DOHH2 (cell line): ENCODE measurements at regions not wholly inside any gene's neighbourhood (a gene's known extent, or its start where the extent isn't known, plus 50 kb on each side); places are given as distances from the start of the nearest gene placed in this dataset.

ENCODE experiments used
- H3F3A ChIP-seq: fragments of 200-600 bp; sonication (generic), shearing (Covaris generic); 2 replicates; pipeline ENCODE4 v1.6.0; 2016; ENCODE audit warnings: antibody characterized with exemption, mild to moderate bottlenecking; ENCODE audit not compliant: control insufficient read depth, insufficient read depth
- H3K27ac ChIP-seq: fragments of 200-600 bp; sonication (generic); 2 replicates; pipeline ENCODE4 v1.5.1; 2014; ENCODE audit warnings: low read depth, mild to moderate bottlenecking, low read length, moderate library complexity
- H3K27me3 ChIP-seq: fragments of 200-600 bp; sonication (generic); 2 replicates; pipeline ENCODE4 v1.6.1; 2014; ENCODE audit warnings: mild to moderate bottlenecking, low read length, mixed read lengths; ENCODE audit not compliant: control insufficient read depth
- H3K36me3 ChIP-seq: fragments of 200-600 bp; sonication (generic); 2 replicates; pipeline ENCODE4 v1.6.1; 2014; ENCODE audit warnings: mild to moderate bottlenecking, low read length, moderate library complexity, mixed read lengths; ENCODE audit not compliant: control insufficient read depth
- H3K4me1 ChIP-seq: fragments of 200-600 bp; sonication (generic); 2 replicates; pipeline ENCODE4 v1.6.1; 2014; ENCODE audit warnings: mild to moderate bottlenecking, low read length, mixed read lengths; ENCODE audit not compliant: control insufficient read depth
- H3K4me2 ChIP-seq: fragments of 200-600 bp; sonication (generic); 2 replicates; pipeline ENCODE4 v1.6.0; 2014; ENCODE audit warnings: mild to moderate bottlenecking, low read length, moderate library complexity
- H3K4me3 ChIP-seq: fragments of 200-600 bp; sonication (generic); 2 replicates; pipeline ENCODE4 v1.5.1; 2014; ENCODE audit warnings: mild to moderate bottlenecking, low read length, mixed read lengths
- H3K79me2 ChIP-seq: fragments of 200-600 bp; sonication (generic); 2 replicates; pipeline ENCODE4 v1.6.1; 2014; ENCODE audit warnings: mild to moderate bottlenecking, low read length, mixed read lengths; ENCODE audit not compliant: control insufficient read depth
- H3K9me2 ChIP-seq: fragments of 200-600 bp; sonication (generic); replicated peaks from 2 replicates; pipeline ENCODE4 v1.6.1; 2014; ENCODE audit warnings: mild to moderate bottlenecking, low read length, mixed read lengths; ENCODE audit not compliant: control insufficient read depth
- H3K9me3 ChIP-seq: fragments of 200-600 bp; sonication (generic); 2 replicates; pipeline ENCODE4 v1.6.1; 2014; ENCODE audit warnings: antibody characterized with exemption, low read length, mixed read lengths; ENCODE audit not compliant: control insufficient read depth, insufficient read depth
- H4K20me1 ChIP-seq: fragments of 200-600 bp; sonication (generic); 2 replicates; pipeline ENCODE4 v1.6.0; 2014; ENCODE audit warnings: low read depth, mild to moderate bottlenecking, antibody characterized with exemption, low read length, moderate library complexity; ENCODE audit not compliant: control insufficient read depth, insufficient read depth
- CTCF ChIP-seq: fragments of 200-600 bp; sonication (generic); IDR thresholded peaks from one replicate; pipeline ENCODE4 v1.5.1; 2014; ENCODE audit warnings: antibody characterized with exemption, mild to moderate bottlenecking, low read depth, low read length; ENCODE audit not compliant: poor library complexity, severe bottlenecking
- EZH2phosphoT487 ChIP-seq: fragments of 200-600 bp; sonication (generic); IDR thresholded peaks from 2 replicates; pipeline ENCODE4 v1.6.1; 2017; ENCODE audit warnings: borderline replicate concordance, mild to moderate bottlenecking, antibody characterized with exemption, low read length, moderate library complexity, mixed read lengths

- Histone ChIP-seq H3K9me3 (no peaks in the 10 kb centered on the region), H3K27me3 (no peaks in the 10 kb centered on the region), H3K36me3 (no peaks in the 10 kb centered on the region), H4K20me1 (no peaks in the 10 kb centered on the region), H3K4me3 (no peak overlapping the region), H3K4me1 (no peaks in the 10 kb centered on the region), H3K4me2 (no peak overlapping the region), H3F3A (no peaks in the 10 kb centered on the region), H3K27ac (no peak overlapping the region), H3K79me2 (no peaks in the 10 kb centered on the region), H3K9me2 (no peaks in the 10 kb centered on the region)
- TF ChIP-seq EZH2phosphoT487 (no peak), CTCF (no peak)
These were observed 186.6 kb upstream of the MAOA start for GRCh38 chrX:43469391-43470054.

GRCh38 chrX:43474321-43474720 is 181.8 kb upstream of the MAOA start:
- Histone ChIP-seq H3K4me1 (no peaks in the 10 kb centered on the region), H3K27me3 (no peaks in the 10 kb centered on the region), H3K27ac (no peak overlapping the region), H3K4me3 (no peak overlapping the region), H3K9me3 (no peaks in the 10 kb centered on the region), H3K4me2 (no peak overlapping the region), H4K20me1 (no peaks in the 10 kb centered on the region), H3K9me2 (no peaks in the 10 kb centered on the region), H3K79me2 (no peaks in the 10 kb centered on the region), H3K36me3 (no peaks in the 10 kb centered on the region), H3F3A (no peaks in the 10 kb centered on the region)
- TF ChIP-seq CTCF (no peak), EZH2phosphoT487 (no peak)

GRCh38 chrX:43479070-43479469 is 177.0 kb upstream of the MAOA start:
- Histone ChIP-seq H3K9me2 (no peaks in the 10 kb centered on the region), H4K20me1 (no peaks in the 10 kb centered on the region), H3K4me1 (no peaks in the 10 kb centered on the region), H3K79me2 (no peaks in the 10 kb centered on the region), H3K4me2 (no peak overlapping the region), H3K4me3 (no peak overlapping the region), H3K27me3 (no peaks in the 10 kb centered on the region), H3K36me3 (no peaks in the 10 kb centered on the region), H3F3A (no peaks in the 10 kb centered on the region), H3K27ac (no peak overlapping the region), H3K9me3 (no peaks in the 10 kb centered on the region)
- no peak for TF ChIP-seq EZH2phosphoT487
- TF ChIP-seq CTCF: no peak

- no peaks in the 10 kb centered on the region for H3K4me1 ChIP-seq
- H3K36me3 ChIP-seq: no peaks in the 10 kb centered on the region
- no peak overlapping the region for H3K4me2 ChIP-seq
- no peak overlapping the region for H3K4me3 ChIP-seq
- H3K9me2 ChIP-seq: no peaks in the 10 kb centered on the region
- TF ChIP-seq EZH2phosphoT487 (no peak), CTCF (no peak)
- no peaks in the 10 kb centered on the region for H3K9me3 ChIP-seq
- no peak overlapping the region for H3K27ac ChIP-seq
- no peaks in the 10 kb centered on the region for H3K27me3 ChIP-seq
- no peaks in the 10 kb centered on the region for H4K20me1 ChIP-seq
- no peaks in the 10 kb centered on the region for H3F3A ChIP-seq
- H3K79me2 ChIP-seq: no peaks in the 10 kb centered on the region
These were observed 176.2 kb upstream of the MAOA start for GRCh38 chrX:43479850-43480249.
